ENCODE measurements at regions not wholly inside any gene's neighbourhood (a gene's known extent, or its start where the extent isn't known, plus 50 kb on each side); places are given as distances from the start of the nearest gene placed in this dataset.

- Histone ChIP-seq H3K4me1 (ENCODE audit: control insufficient read depth, extremely low read depth, insufficient read depth, low read length) (no peaks in the 10 kb centered on the region), H3K4me3 (replicated peaks in 1 of 4; ENCODE audit: control extremely low read depth in 1 of 4, insufficient read depth in 1 of 4, low read depth in 3 of 4, low read length in 4 of 4) (no peak overlapping the region), H3K79me2 (ENCODE audit: control insufficient read depth, insufficient read depth, low read length) (no peaks in the 10 kb centered on the region), H3K4me2 (ENCODE audit: extremely low read depth, insufficient read depth, low read length) (no peak overlapping the region), H2AFZ (ENCODE audit: low read length) (no peak overlapping the region), H3K27ac (ENCODE audit: insufficient read depth, low read length) (no peak overlapping the region), H3K27me3 (ENCODE audit: control insufficient read depth, insufficient read depth, low read length) (no peaks in the 10 kb centered on the region), H4K20me1 (ENCODE audit: control insufficient read depth, extremely low read depth, insufficient read depth, low read length) (no peaks in the 10 kb centered on the region), H3K9me3 (ENCODE audit: control insufficient read depth, insufficient read depth, low read depth, low read length) (no peaks in the 10 kb centered on the region), H3K36me3 (ENCODE audit: control insufficient read depth, insufficient read depth, low read length) (no peaks in the 10 kb centered on the region), H3K9ac (ENCODE audit: insufficient read depth, low read length) (no peak overlapping the region)
- DNase-seq (ENCODE audit: low read depth in 2 of 2), result no peak
- TF ChIP-seq EZH2 (IDR thresholded peaks at IDR 0.05; ENCODE audit: low read length, missing control alignments) (no peak), CTCF (conservative IDR thresholded peaks at IDR 0.05 in 1 of 2, IDR thresholded peaks at IDR 0.05 in 1 of 2; ENCODE audit: low read depth in 1 of 2, low read length in 2 of 2) (no peak)
Observed at GRCh38 chrX:77167993-77168392, 279.2 kb upstream of the FGF16 start.

GRCh38 chrX:77174680-77175519, 272.3 kb upstream of the FGF16 start:
- Histone ChIP-seq H3K4me2 (ENCODE audit: extremely low read depth, insufficient read depth, low read length) (no peak overlapping the region), H3K4me3 (replicated peaks in 1 of 4; ENCODE audit: control extremely low read depth in 1 of 4, insufficient read depth in 1 of 4, low read depth in 3 of 4, low read length in 4 of 4) (no peak overlapping the region), H3K9ac (ENCODE audit: insufficient read depth, low read length) (no peak overlapping the region), H3K36me3 (ENCODE audit: control insufficient read depth, insufficient read depth, low read length) (no peaks in the 10 kb centered on the region), H3K79me2 (ENCODE audit: control insufficient read depth, insufficient read depth, low read length) (no peaks in the 10 kb centered on the region), H3K27ac (ENCODE audit: insufficient read depth, low read length) (no peak overlapping the region), H3K27me3 (ENCODE audit: control insufficient read depth, insufficient read depth, low read length) (no peaks in the 10 kb centered on the region), H2AFZ (ENCODE audit: low read length) (no peak overlapping the region), H3K4me1 (ENCODE audit: control insufficient read depth, extremely low read depth, insufficient read depth, low read length) (no peaks in the 10 kb centered on the region), H3K9me3 (ENCODE audit: control insufficient read depth, insufficient read depth, low read depth, low read length) (no peaks in the 10 kb centered on the region), H4K20me1 (ENCODE audit: control insufficient read depth, extremely low read depth, insufficient read depth, low read length) (no peaks in the 10 kb centered on the region)
- no peak for TF ChIP-seq CTCF (conservative IDR thresholded peaks at IDR 0.05 in 1 of 2, IDR thresholded peaks at IDR 0.05 in 1 of 2; ENCODE audit: low read depth in 1 of 2, low read length in 2 of 2)
- no peak for DNase-seq (ENCODE audit: low read depth in 2 of 2)

- Histone ChIP-seq H3K9ac (ENCODE audit: insufficient read depth, low read length) (no peak overlapping the region), H4K20me1 (ENCODE audit: control insufficient read depth, extremely low read depth, insufficient read depth, low read length) (no peaks in the 10 kb centered on the region), H2AFZ (ENCODE audit: low read length) (no peak overlapping the region), H3K4me1 (ENCODE audit: control insufficient read depth, extremely low read depth, insufficient read depth, low read length) (no peaks in the 10 kb centered on the region), H3K27me3 (ENCODE audit: control insufficient read depth, insufficient read depth, low read length) (no peaks in the 10 kb centered on the region), H3K4me2 (ENCODE audit: extremely low read depth, insufficient read depth, low read length) (no peak overlapping the region), H3K27ac (ENCODE audit: insufficient read depth, low read length) (no peak overlapping the region), H3K9me3 (ENCODE audit: control insufficient read depth, insufficient read depth, low read depth, low read length) (no peaks in the 10 kb centered on the region), H3K36me3 (ENCODE audit: control insufficient read depth, insufficient read depth, low read length) (no peaks in the 10 kb centered on the region), H3K79me2 (ENCODE audit: control insufficient read depth, insufficient read depth, low read length) (no peaks in the 10 kb centered on the region), H3K4me3 (replicated peaks in 1 of 4; ENCODE audit: control extremely low read depth in 1 of 4, insufficient read depth in 1 of 4, low read depth in 3 of 4, low read length in 4 of 4) (no peak overlapping the region)
- DNase-seq (ENCODE audit: low read depth in 2 of 2), result no peak
- TF ChIP-seq EZH2 (IDR thresholded peaks at IDR 0.05; ENCODE audit: low read length, missing control alignments) (no peak), CTCF (conservative IDR thresholded peaks at IDR 0.05 in 1 of 2, IDR thresholded peaks at IDR 0.05 in 1 of 2; ENCODE audit: low read depth in 1 of 2, low read length in 2 of 2) (no peak)
Observed at GRCh38 chrX:77200663-77201062, 246.5 kb upstream of the FGF16 start.

Data from fibroblast of lung (primary cell).